Skeletal muscle tissue (tissue), 3 donors: ENCODE measurements at regions not wholly inside any gene's neighbourhood (a gene's known extent, or its start where the extent isn't known, plus 50 kb on each side); places are given as distances from the start of the nearest gene placed in this dataset.

Source experiments
- H3K27ac ChIP-seq: one replicate; pipeline ENCODE4 v1.7.0; 2013; ENCODE audit warnings: mild to moderate bottlenecking, low read depth, low read length, inconsistent platforms
- H3K27me3 ChIP-seq, 3 donors: one replicate each; pipeline ENCODE4 v1.7.0; 2013; ENCODE audit warnings: low read length in 3 of 3; ENCODE audit not compliant: control insufficient read depth in 3 of 3, insufficient read depth in 3 of 3
- H3K36me3 ChIP-seq, 3 donors: one replicate each; pipeline ENCODE4 v1.7.0; 2013; ENCODE audit warnings: low read length in 3 of 3; ENCODE audit not compliant: control insufficient read depth in 3 of 3, insufficient read depth in 3 of 3
- H3K4me1 ChIP-seq, 3 donors: one replicate each; pipeline ENCODE4 v1.7.0; 2013; ENCODE audit warnings: low read length in 3 of 3, mild to moderate bottlenecking in 3 of 3; ENCODE audit not compliant: control insufficient read depth in 3 of 3, insufficient read depth in 3 of 3
- H3K4me3 ChIP-seq, 3 donors: one replicate each; pipeline ENCODE4 v1.7.0; 2013; ENCODE audit warnings: low read length in 3 of 3
- H3K9ac ChIP-seq, 3 donors: one replicate each; pipeline ENCODE4 v1.7.0; 2013; ENCODE audit warnings: low read length in 3 of 3, mild to moderate bottlenecking in 3 of 3, moderate library complexity in 2 of 3, low read depth in 1 of 3
- H3K9me3 ChIP-seq, 3 donors: one replicate each; pipeline ENCODE4 v1.7.0; 2013; ENCODE audit warnings: low read length in 3 of 3; ENCODE audit not compliant: control insufficient read depth in 3 of 3
- donor health status: Osteomylitis.

- Histone ChIP-seq H3K36me3 (no peaks in the 10 kb centered on the region), H3K4me3 (no peak overlapping the region), H3K9ac (no peak overlapping the region), H3K4me1 (no peaks in the 10 kb centered on the region), H3K27me3 (no peaks in the 10 kb centered on the region), H3K27ac (no peak overlapping the region), H3K9me3 (no peaks in the 10 kb centered on the region)
Measured at GRCh38 chr5:26828294-26828693, 210.1 kb downstream of the CDH9 start.

GRCh38 chr5:26813235-26813634 lies 225.2 kb downstream of the CDH9 start:
- peaks cover 0 to 3% (median 0%) of the 10 kb centered on the region in 3 donors for H3K9me3 ChIP-seq
- no peak overlapping the region for H3K9ac ChIP-seq
- H3K4me3 ChIP-seq, result no peak overlapping the region
- H3K36me3 ChIP-seq, result no peaks in the 10 kb centered on the region
- no peak overlapping the region for H3K27ac ChIP-seq
- H3K27me3 ChIP-seq, result no peaks in the 10 kb centered on the region
- H3K4me1 ChIP-seq, result no peaks in the 10 kb centered on the region

- no peak overlapping the region for H3K4me3 ChIP-seq
Measured at GRCh38 chr5:26812714-26813113, 225.7 kb downstream of the CDH9 start.

GRCh38 chr5:26807231-26808199 lies 230.9 kb downstream of the CDH9 start:
- H3K9ac ChIP-seq, result no peak overlapping the region
- no peaks in the 10 kb centered on the region for H3K4me1 ChIP-seq
- H3K27me3 ChIP-seq, result no peaks in the 10 kb centered on the region
- no peaks in the 10 kb centered on the region for H3K36me3 ChIP-seq
- H3K9me3 ChIP-seq, result peaks cover 0 to 5% (median 0%) of the 10 kb centered on the region in 3 donors
- no peak overlapping the region for H3K27ac ChIP-seq
- no peak overlapping the region for H3K4me3 ChIP-seq

More at GRCh38 chr5:26812714-26813113, 225.7 kb downstream of the CDH9 start:
- Histone ChIP-seq H3K9ac (no peak overlapping the region), H3K36me3 (no peaks in the 10 kb centered on the region), H3K4me1 (no peaks in the 10 kb centered on the region), H3K27ac (no peak overlapping the region), H3K9me3 (peaks cover 0 to 5% (median 0%) of the 10 kb centered on the region in 3 donors), H3K27me3 (no peaks in the 10 kb centered on the region)

DNA sequence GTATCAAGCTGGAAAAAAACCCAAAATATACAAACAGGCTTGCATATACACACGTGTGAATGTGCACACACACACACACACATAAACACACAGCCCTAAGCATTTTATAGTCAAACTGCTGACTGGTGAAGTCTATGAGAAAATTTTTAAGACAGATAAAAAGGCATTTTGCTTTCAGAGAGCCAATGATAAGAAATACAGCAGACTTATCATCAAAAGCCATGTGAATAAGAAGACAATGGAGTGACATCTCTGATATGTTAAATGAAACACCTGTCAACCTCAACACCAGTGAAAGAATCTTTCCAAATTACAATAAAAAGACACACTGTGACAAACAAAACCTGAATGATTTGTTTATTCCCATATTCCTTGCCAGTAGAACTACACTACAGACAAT lies 233.3 kb downstream of the CDH9 start:
- Histone ChIP-seq H3K4me1 (no peaks in the 10 kb centered on the region), H3K4me3 (no peak overlapping the region), H3K36me3 (no peaks in the 10 kb centered on the region), H3K9ac (no peak overlapping the region), H3K9me3 (peaks cover 0 to 2% (median 0%) of the 10 kb centered on the region in 3 donors), H3K27me3 (no peaks in the 10 kb centered on the region), H3K27ac (no peak overlapping the region)

DNA sequence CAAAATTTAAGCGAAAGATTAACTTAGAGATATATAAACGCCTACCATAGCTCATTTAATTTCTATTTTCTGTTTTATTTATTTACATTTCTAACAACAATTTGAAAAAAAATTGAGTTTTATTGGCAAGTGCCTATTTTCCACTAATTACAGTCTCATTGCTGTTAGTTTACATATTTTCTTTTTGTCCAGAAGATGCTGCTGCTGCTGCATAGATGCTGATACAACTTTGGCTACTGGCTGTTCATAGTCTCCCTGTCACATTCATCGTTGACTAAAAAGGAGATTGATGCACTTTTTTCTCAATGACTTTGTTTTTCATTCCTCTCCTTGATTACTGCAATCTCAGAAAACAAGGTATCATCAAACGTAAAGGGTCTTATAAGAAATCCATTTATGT lies 235.4 kb downstream of the CDH9 start:
- no peaks in the 10 kb centered on the region for H3K27me3 ChIP-seq
- no peaks in the 10 kb centered on the region for H3K4me1 ChIP-seq
- no peak overlapping the region for H3K9ac ChIP-seq
- H3K4me3 ChIP-seq, result no peak overlapping the region
- peaks cover 0 to 2% (median 0%) of the 10 kb centered on the region in 3 donors for H3K9me3 ChIP-seq
- H3K27ac ChIP-seq, result no peak overlapping the region
- no peaks in the 10 kb centered on the region for H3K36me3 ChIP-seq

- H3K27ac ChIP-seq, result no peak overlapping the region
- no peaks in the 10 kb centered on the region for H3K9me3 ChIP-seq
- no peak overlapping the region for H3K9ac ChIP-seq
- H3K36me3 ChIP-seq, result no peaks in the 10 kb centered on the region
- H3K4me3 ChIP-seq, result no peak overlapping the region
- no peaks in the 10 kb centered on the region for H3K27me3 ChIP-seq
- no peaks in the 10 kb centered on the region for H3K4me1 ChIP-seq
Measured at GRCh38 chr5:26791433-26791832, 247.0 kb downstream of the CDH9 start.

- Histone ChIP-seq H3K27me3 (no peaks in the 10 kb centered on the region), H3K9ac (no peak overlapping the region), H3K4me3 (no peak overlapping the region), H3K4me1 (no peaks in the 10 kb centered on the region), H3K9me3 (no peaks in the 10 kb centered on the region), H3K36me3 (no peaks in the 10 kb centered on the region), H3K27ac (no peak overlapping the region)
Measured at GRCh38 chr5:26791021-26791420, 247.4 kb downstream of the CDH9 start.

DNA sequence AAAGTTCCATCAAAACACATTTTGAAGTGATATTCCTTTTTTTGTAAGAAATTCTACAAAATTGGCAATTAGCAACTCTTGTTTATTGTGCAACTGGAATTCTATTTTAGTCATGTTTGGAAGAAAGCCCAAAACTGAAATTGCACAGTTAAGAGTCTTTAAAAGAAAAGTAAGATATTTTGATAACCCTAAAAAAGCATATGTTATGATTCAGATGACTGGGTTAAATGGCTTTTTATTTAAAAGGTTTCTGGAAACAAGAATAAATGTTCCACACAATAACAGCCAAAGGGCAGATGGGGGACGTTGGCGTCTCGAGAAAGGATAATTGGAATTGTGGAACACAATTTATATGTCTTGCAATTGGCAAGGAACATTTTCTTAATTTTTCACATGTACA lies 275.2 kb downstream of the CDH9 start:
- H3K4me1 ChIP-seq, result no peaks in the 10 kb centered on the region
- no peaks in the 10 kb centered on the region for H3K9me3 ChIP-seq
- H3K27ac ChIP-seq, result no peak overlapping the region
- no peaks in the 10 kb centered on the region for H3K36me3 ChIP-seq
- H3K9ac ChIP-seq, result no peak overlapping the region
- H3K27me3 ChIP-seq, result no peaks in the 10 kb centered on the region
- no peak overlapping the region for H3K4me3 ChIP-seq

GRCh38 chr5:26761446-26761845 lies 276.9 kb downstream of the CDH9 start:
- H3K36me3 ChIP-seq, result no peaks in the 10 kb centered on the region
- no peaks in the 10 kb centered on the region for H3K27me3 ChIP-seq
- no peak overlapping the region for H3K27ac ChIP-seq
- no peaks in the 10 kb centered on the region for H3K4me1 ChIP-seq
- no peak overlapping the region for H3K9ac ChIP-seq
- H3K9me3 ChIP-seq, result no peaks in the 10 kb centered on the region
- no peak overlapping the region for H3K4me3 ChIP-seq
